PC-9 (cell line): ENCODE measurements at regions not wholly inside any gene's neighbourhood (a gene's known extent, or its start where the extent isn't known, plus 50 kb on each side); places are given as distances from the start of the nearest gene placed in this dataset.

Experiments
- BruUV-seq: library from RNA; stranded (reverse); fragments of 400-500 nt; replicated peaks from 2 replicates; lab custom pipeline; 2021; lab: Mats Ljungman, UMichigan
- CTCF ChIA-PET: fragments of 300-600 bp; sonication (Branson Sonifier 250); formaldehyde crosslinking; loops from one replicate; lab custom pipeline; 2022; ENCODE audit warnings: antibody characterized with exemption; lab: Charles Lee
- POLR2A ChIA-PET: fragments of 300-600 bp; sonication (Branson Sonifier 250); formaldehyde crosslinking; loops from one replicate; lab custom pipeline; 2022; ENCODE audit warnings: antibody characterized with exemption; ENCODE audit not compliant: unreplicated experiment; lab: Charles Lee
- DNase-seq, 2 experiments: peaks; one replicate each; pipeline versions ENCODE4 v3.0.0 to v3.0.0-alpha.2; 2015 to 2022; ENCODE audit warnings: mixed read lengths in 1 of 2
- H2AFZ ChIP-seq: fragments of 200-600 bp; sonication (generic); 2 replicates; pipeline ENCODE4 v1.8.1; 2017; ENCODE audit warnings: antibody characterized with exemption
- H3F3A ChIP-seq: fragments of 200-600 bp; sonication (generic); 2 replicates; pipeline ENCODE4 v1.8.1; 2017; ENCODE audit warnings: antibody characterized with exemption, mild to moderate bottlenecking, low read depth; ENCODE audit not compliant: insufficient read depth
- H3K27ac ChIP-seq: fragments of 200-600 bp; sonication (generic); 2 replicates; pipeline ENCODE4 v1.6.1; 2016; ENCODE audit warnings: mixed run types
- H3K27me3 ChIP-seq: fragments of 200-600 bp; sonication (generic); 2 replicates; pipeline ENCODE4 v1.6.1; 2016; ENCODE audit warnings: low read depth, mixed run types; ENCODE audit not compliant: insufficient read depth
- H3K36me3 ChIP-seq: fragments of 200-600 bp; sonication (generic); 2 replicates; pipeline ENCODE4 v1.6.1; 2016; ENCODE audit warnings: low read depth, mixed run types
- H3K4me1 ChIP-seq: fragments of 200-600 bp; sonication (generic); replicated peaks from 2 replicates; pipeline ENCODE4 v1.6.1; 2016; ENCODE audit warnings: mixed run types; ENCODE audit not compliant: insufficient read depth
- H3K4me2 ChIP-seq: fragments of 200-600 bp; sonication (generic); 2 replicates; pipeline ENCODE4 v1.6.1; 2017; ENCODE audit warnings: mixed run types
- H3K4me3 ChIP-seq: fragments of 200-600 bp; sonication (generic); 2 replicates; pipeline ENCODE4 v1.6.1; 2016; ENCODE audit warnings: mixed run types
- H3K79me2 ChIP-seq: fragments of 200-600 bp; sonication (generic); 2 replicates; pipeline ENCODE4 v1.6.1; 2017; ENCODE audit warnings: low read depth, mixed run types
- H3K9me2 ChIP-seq: fragments of 200-600 bp; sonication (generic); 2 replicates; pipeline ENCODE4 v1.8.1; 2017; ENCODE audit warnings: mild to moderate bottlenecking; ENCODE audit not compliant: insufficient read depth
- H3K9me3 ChIP-seq: fragments of 200-600 bp; sonication (generic); 2 replicates; pipeline ENCODE4 v1.8.1; 2016; ENCODE audit warnings: low read depth; ENCODE audit not compliant: insufficient read depth
- H4K20me1 ChIP-seq: fragments of 200-600 bp; sonication (generic); 2 replicates; pipeline ENCODE4 v1.8.1; 2017; ENCODE audit not compliant: insufficient read depth
- CTCF ChIP-seq: fragments of 200-600 bp; sonication (generic); conservative IDR thresholded peaks from 2 replicates; pipeline ENCODE4 v1.6.1; 2017; ENCODE audit warnings: mixed run types, antibody characterized with exemption, mild to moderate bottlenecking, moderate library complexity
- EZH2 ChIP-seq: fragments of 200-600 bp; sonication (generic); IDR thresholded peaks from 2 replicates; pipeline ENCODE4 v1.8.0; 2017; ENCODE audit warnings: antibody characterized with exemption, low read depth
- intact Hi-C: fragments of 100-400 bp; cut with micrococcal nuclease; formaldehyde crosslinking; loops from one replicate; pipeline ENCODE4 v1.10.0; 2022; ENCODE audit not compliant: unreplicated experiment

DNA sequence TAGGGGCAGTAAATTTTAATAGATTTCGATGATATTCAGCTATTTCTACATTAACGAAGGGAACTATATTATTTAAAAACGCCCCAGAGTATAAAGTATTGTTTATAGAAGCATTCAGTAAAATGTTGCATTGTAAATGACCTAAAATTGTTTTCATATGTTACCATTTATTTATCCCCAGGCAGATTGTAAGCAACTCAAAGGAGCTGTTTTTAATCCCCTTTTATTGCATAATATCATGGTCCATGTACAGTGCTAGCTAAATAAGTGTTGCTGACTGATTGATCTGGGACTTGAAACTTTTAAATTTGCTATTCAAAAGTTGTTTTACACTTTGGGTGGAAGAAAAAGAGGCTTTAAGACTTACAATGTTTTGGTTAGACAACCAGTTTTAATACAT is 199.0 kb upstream of the SLC38A2 start:
- intact Hi-C loops, result no loop called here
- H3K9me3 ChIP-seq, result peaks cover 24% of the 10 kb centered on the region; the same call in 1 of the 2 replicates
- no peak overlapping the region for H3K4me3 ChIP-seq
- POLR2A ChIA-PET, result interaction anchor here (0.6 kb wide), 1 partner anchor 186 kb away, joined by 7 read pairs; no protein-coding TSS in a partner anchor
- no peaks in the 10 kb centered on the region for H4K20me1 ChIP-seq
- CTCF ChIA-PET, result no interaction called here
- no peak overlapping the region for H3K27ac ChIP-seq
- BruUV-seq, result no TSS peak
- H3K79me2 ChIP-seq, result no peaks in the 10 kb centered on the region
- no peak for DNase-seq
- no peak overlapping the region for H2AFZ ChIP-seq
- no peaks in the 10 kb centered on the region for H3K9me2 ChIP-seq
- no peaks in the 10 kb centered on the region for H3K27me3 ChIP-seq
- no peak overlapping the region for H3K4me2 ChIP-seq
- no peaks in the 10 kb centered on the region for H3K4me1 ChIP-seq
- no peaks in the 10 kb centered on the region for H3F3A ChIP-seq
- TF ChIP-seq EZH2 (no peak), CTCF (no peak)
- H3K36me3 ChIP-seq, result no peaks in the 10 kb centered on the region

DNA sequence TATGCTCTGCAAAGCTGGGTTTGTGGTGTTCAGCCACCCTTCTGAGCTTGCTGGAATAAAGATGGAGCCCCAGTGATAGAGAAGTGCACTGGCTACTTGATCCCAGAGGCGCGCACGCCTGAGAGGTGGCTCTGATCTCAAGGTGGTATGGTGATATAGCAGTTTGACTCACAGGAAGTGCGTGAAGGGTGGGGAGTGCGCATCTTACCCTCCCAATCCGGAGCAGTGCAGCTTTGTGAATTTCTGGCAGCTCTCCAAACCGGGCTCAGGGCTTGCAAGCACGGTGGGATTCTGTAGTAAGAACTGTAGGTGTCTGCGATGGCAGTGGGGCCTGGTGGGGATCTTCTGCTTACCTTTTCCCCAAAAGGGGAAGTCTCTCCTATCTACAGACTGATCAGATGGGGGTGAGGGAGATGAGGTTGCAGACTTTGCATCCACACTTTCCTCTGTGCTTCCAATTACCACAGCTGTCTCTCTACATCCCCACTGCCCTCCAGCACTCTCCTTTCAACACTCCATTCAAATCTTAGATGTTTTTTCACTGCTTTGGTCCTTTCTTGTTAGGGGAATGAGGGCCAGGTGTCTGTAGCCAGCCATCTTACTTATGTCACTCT is 197.4 kb upstream of the SLC38A2 start:
- intact Hi-C loops, result no loop called here
- Histone ChIP-seq H3K4me3 (no peak overlapping the region), H3K9me3 (peaks cover 38% of the 10 kb centered on the region), H3K79me2 (no peaks in the 10 kb centered on the region), H3K36me3 (no peaks in the 10 kb centered on the region), H3K27me3 (no peaks in the 10 kb centered on the region), H3K4me2 (no peak overlapping the region), H4K20me1 (no peaks in the 10 kb centered on the region), H3F3A (no peaks in the 10 kb centered on the region), H2AFZ (no peak overlapping the region), H3K4me1 (no peaks in the 10 kb centered on the region), H3K27ac (no peak overlapping the region), H3K9me2 (no peaks in the 10 kb centered on the region)
- DNase-seq, result no peak
- no peak for TF ChIP-seq CTCF
- TF ChIP-seq EZH2, result no peak
- no TSS peak for BruUV-seq
- CTCF ChIA-PET, result no interaction called here
- POLR2A ChIA-PET, result no interaction called here

DNA sequence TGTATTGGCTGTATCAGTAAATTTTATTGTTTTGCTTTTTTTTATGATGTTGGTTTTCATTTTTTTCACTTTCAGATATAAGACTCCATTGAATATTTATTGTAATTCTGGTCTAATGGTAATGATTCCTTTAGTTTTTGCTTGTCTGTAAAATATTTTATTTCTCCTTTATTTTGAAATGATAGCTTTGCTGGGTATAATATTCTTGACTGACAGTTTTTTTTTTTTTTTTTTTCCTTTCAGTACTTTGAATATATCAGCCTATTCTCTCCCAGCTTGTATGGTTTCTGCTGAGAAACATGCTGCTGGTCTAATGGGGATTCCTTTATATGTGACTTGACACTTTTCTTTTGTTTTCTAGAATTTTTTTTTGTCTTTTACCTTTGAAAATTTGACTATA is 195.1 kb upstream of the SLC38A2 start:
- Histone ChIP-seq H4K20me1 (no peaks in the 10 kb centered on the region), H3K27me3 (no peaks in the 10 kb centered on the region), H3K79me2 (no peaks in the 10 kb centered on the region), H3K4me3 (no peak overlapping the region), H3K4me2 (no peak overlapping the region), H3K4me1 (peaks cover 14% of the 10 kb centered on the region), H3F3A (peaks cover 13% of the 10 kb centered on the region), H3K9me3 (peaks cover 49% of the 10 kb centered on the region), H3K9me2 (no peaks in the 10 kb centered on the region), H2AFZ (no peak overlapping the region), H3K36me3 (0 out of 2 replicates have a peak, but pooled peaks cover 3% of the 10 kb centered on the region), H3K27ac (no peak overlapping the region)
- TF ChIP-seq EZH2 (no peak), CTCF (no peak)
- ChIA-PET POLR2A (no interaction called here), CTCF (interaction anchor here (0.6 kb wide), 1 partner anchor 211 kb away, joined by 3 read pairs; no protein-coding TSS in a partner anchor)
- no TSS peak for BruUV-seq
- intact Hi-C loops, result no loop called here
- no peak for DNase-seq
